K562 (cell line): ENCODE measurements at regions not wholly inside any gene's neighbourhood (a gene's known extent, or its start where the extent isn't known, plus 50 kb on each side); places are given as distances from the start of the nearest gene placed in this dataset.
"Not testable (repeated sequence)": the region's sequence is repeated elsewhere in the genome, so short reads cannot be mapped to it uniquely, and the experiment has no call there.

Experiments
- ATAC-seq: fragments of 200-7000 bp; cut with Tn5 transposase; 3 replicates; pipeline ENCODE4 v1.9.1; 2020; ENCODE audit warnings: moderate library complexity
- BruUV-seq: library from RNA; stranded (reverse); fragments of 400-500 nt; replicated peaks from 2 replicates; lab custom pipeline; 2021; lab: Mats Ljungman, UMichigan
- CTCF ChIA-PET: fragments of 300-600 bp; formaldehyde crosslinking; extraction: SDS; loops from one replicate; lab custom pipeline; 2021; ENCODE audit warnings: low intra/inter-chr PET ratio; lab: Yijun Ruan, JAX
- POLR2A ChIA-PET: fragments of 300-600, 350-650 bp; sonication (Branson Sonifier 250); formaldehyde crosslinking; extraction: SDS; loops from one replicate; lab custom pipeline; 2021; ENCODE audit warnings: antibody characterized with exemption, inconsistent platforms; lab: Yijun Ruan, JAX
- DNase-seq, 4 experiments: peaks; one replicate each; pipeline versions ENCODE4 v3.0.0 to v3.0.0-alpha.2; 2011 to 2018; ENCODE audit warnings: low spot score in 3 of 4, mixed read lengths in 3 of 4; ENCODE audit errors: extremely low read depth in 1 of 4
- FAIRE-seq: peaks from 2 replicates; lab custom pipeline; 2011; peaks lifted over from hg19 to GRCh38; lab: Jason Lieb, UNC
- H2AFZ ChIP-seq: 2 replicates; pipeline ENCODE4 v1.6.0; 2011; ENCODE audit warnings: low read depth, low read length, control low read depth, inconsistent platforms
- H3K27ac ChIP-seq: fragments of 200-600 bp; 3 replicates; pipeline ENCODE4 v1.8.0; 2011; ENCODE audit warnings: low read depth, mild to moderate bottlenecking, control low read depth, inconsistent platforms, low read length, moderate library complexity, mixed read lengths; ENCODE audit errors: extremely low read depth
- H3K27me3 ChIP-seq, 2 experiments: fragments of 300-600 bp in 1 of 2; 2 replicates in 1 of 2; 3 replicates in 1 of 2; pipeline versions ENCODE4 v1.6.0 to v1.8.0; 2011; ENCODE audit warnings: inconsistent platforms in 2 of 2, low read length in 2 of 2, mild to moderate bottlenecking in 1 of 2, mixed read lengths in 1 of 2, moderate library complexity in 1 of 2; ENCODE audit not compliant: control insufficient read depth in 2 of 2, insufficient read depth in 2 of 2
- H3K36me3 ChIP-seq: fragments of 300-600 bp; 3 replicates; pipeline ENCODE4 v1.8.0; 2011; ENCODE audit warnings: mild to moderate bottlenecking, low read length, inconsistent platforms; ENCODE audit not compliant: control insufficient read depth, insufficient read depth
- H3K4me1 ChIP-seq, 2 experiments: fragments of 200-600 bp in 1 of 2; replicated peaks in 1 of 2; 2 replicates in 1 of 2; 3 replicates in 1 of 2; pipeline versions ENCODE4 v1.5.1 to v1.8.0; 2011; ENCODE audit warnings: inconsistent platforms in 2 of 2, low read length in 2 of 2, mild to moderate bottlenecking in 1 of 2, mixed read lengths in 1 of 2, moderate library complexity in 1 of 2; ENCODE audit not compliant: control insufficient read depth in 2 of 2, insufficient read depth in 2 of 2
- H3K4me2 ChIP-seq: 2 replicates; pipeline ENCODE4 v1.6.1; 2011; ENCODE audit warnings: low read length, control low read depth, inconsistent platforms, mixed read lengths; ENCODE audit not compliant: insufficient read depth
- H3K4me3 ChIP-seq: fragments of 200-600 bp; sonication (generic), shearing (Covaris generic); 2 replicates; pipeline ENCODE4 v1.5.1; 2016; ENCODE audit warnings: control low read depth, inconsistent platforms
- H3K79me2 ChIP-seq: fragments of 200-600 bp; 3 replicates; pipeline ENCODE4 v1.8.0; 2011; ENCODE audit warnings: low read length, inconsistent platforms; ENCODE audit not compliant: control insufficient read depth, insufficient read depth
- H3K9ac ChIP-seq, 2 experiments: 2 replicates each; pipeline versions ENCODE4 v1.6.0 to v1.6.1; 2011; ENCODE audit warnings: low read depth in 2 of 2, low read length in 2 of 2, control low read depth in 1 of 2, inconsistent platforms in 1 of 2, mild to moderate bottlenecking in 1 of 2, mixed read lengths in 1 of 2; ENCODE audit not compliant: insufficient read depth in 1 of 2
- H3K9me1 ChIP-seq: one replicate; pipeline ENCODE4 v1.6.0; 2011; ENCODE audit warnings: inconsistent platforms, mild to moderate bottlenecking, low read length, moderate library complexity; ENCODE audit not compliant: control insufficient read depth, insufficient read depth
- H3K9me3 ChIP-seq: replicated peaks from 2 replicates; pipeline ENCODE4 v1.5.1; 2011; ENCODE audit warnings: low read depth, low read length, inconsistent platforms; ENCODE audit not compliant: control insufficient read depth, insufficient read depth
- H4K20me1 ChIP-seq: replicated peaks from 2 replicates; pipeline ENCODE4 v1.6.1; 2011; ENCODE audit warnings: low read length, inconsistent platforms, mixed read lengths; ENCODE audit not compliant: control insufficient read depth, insufficient read depth
- GABPA ChIP-seq: fragments of 200-800 bp; sonication (Bioruptor generic); conservative IDR thresholded peaks from 2 replicates; pipeline ENCODE4 v1.6.1; 2016; ENCODE audit warnings: low read depth, missing genetic modification characterization, missing compliant biosample characterization
- WGBS: fragments of 100-300 bp; shearing (Covaris generic); methylation state at CpG from one replicate; pipeline ENCODE4 v1.1.6; 2016; ENCODE audit warnings: low coverage, mixed read lengths; ENCODE audit not compliant: insufficient coverage; ENCODE audit errors: missing lambda C conversion rate; 5-methylcytosine and 5-hydroxymethylcytosine counted together
- in situ Hi-C: fragments of 300-500 bp; cut with MboI; formaldehyde crosslinking; loops from 4 replicates; pipeline ENCODE4 v1.15.0; 2018; ENCODE audit warnings: inconsistent platforms, mixed read lengths
- intact Hi-C: fragments of 100-400 bp; cut with micrococcal nuclease; formaldehyde crosslinking; loops from 2 replicates; pipeline ENCODE4 v1.14.2; 2022

DNA sequence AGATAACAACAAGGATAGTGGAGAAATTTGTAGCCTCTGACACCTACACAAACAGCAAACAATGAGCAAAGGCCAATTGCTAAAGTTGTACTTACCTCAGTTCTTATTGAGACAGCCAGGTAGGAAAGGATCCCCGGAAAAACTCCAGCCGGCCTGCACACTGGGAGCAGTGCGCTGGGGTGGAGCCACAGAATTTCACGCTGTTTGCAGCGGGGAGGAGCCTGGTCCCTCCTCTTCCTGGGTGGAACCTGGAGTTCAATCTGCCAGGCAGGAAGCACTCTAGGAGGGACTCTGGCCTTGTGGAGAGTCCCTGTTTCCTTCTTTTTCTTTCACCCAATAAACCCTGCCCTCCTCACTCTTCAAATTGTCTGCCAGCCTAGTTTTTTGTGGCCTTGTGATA lies 382.6 kb upstream of the TGIF2LX start:
- H3K79me2 ChIP-seq, H3K27ac ChIP-seq, BruUV-seq, H3K9me1 ChIP-seq, in situ Hi-C loops, CTCF ChIA-PET, H4K20me1 ChIP-seq, DNase-seq, FAIRE-seq, H3K4me2 ChIP-seq, ATAC-seq, H3K9me3 ChIP-seq, H3K4me3 ChIP-seq: not testable (repeated sequence)
- WGBS, result 10% methylated on average over 3 of the region's 5 CpGs
- TF ChIP-seq GABPA (tag), result 0 out of 2 replicates have a peak, but pooled peaks have one; percentile 13
- TF ChIP-seq, all 486 proteins: peak for 1; not testable (repeated sequence) for 485
- H3K27me3 ChIP-seq, H3K9ac ChIP-seq, H3K36me3 ChIP-seq, intact Hi-C loops, POLR2A ChIA-PET, H3K4me1 ChIP-seq, H2AFZ ChIP-seq: not testable (repeated sequence)

- DNase-seq, H3K9ac ChIP-seq, ATAC-seq, H4K20me1 ChIP-seq, H3K9me3 ChIP-seq, H3K9me1 ChIP-seq, H3K27me3 ChIP-seq, H3K27ac ChIP-seq, H3K4me1 ChIP-seq, H3K79me2 ChIP-seq, in situ Hi-C loops, H3K36me3 ChIP-seq, CTCF ChIA-PET, intact Hi-C loops, POLR2A ChIA-PET, H3K4me2 ChIP-seq, BruUV-seq, H2AFZ ChIP-seq, FAIRE-seq, H3K4me3 ChIP-seq: not testable (repeated sequence)
- WGBS, result 0% methylated on average over 3 of the region's 3 CpGs
Measured at GRCh38 chrX:89557146-89557545, 364.6 kb upstream of the TGIF2LX start.

DNA sequence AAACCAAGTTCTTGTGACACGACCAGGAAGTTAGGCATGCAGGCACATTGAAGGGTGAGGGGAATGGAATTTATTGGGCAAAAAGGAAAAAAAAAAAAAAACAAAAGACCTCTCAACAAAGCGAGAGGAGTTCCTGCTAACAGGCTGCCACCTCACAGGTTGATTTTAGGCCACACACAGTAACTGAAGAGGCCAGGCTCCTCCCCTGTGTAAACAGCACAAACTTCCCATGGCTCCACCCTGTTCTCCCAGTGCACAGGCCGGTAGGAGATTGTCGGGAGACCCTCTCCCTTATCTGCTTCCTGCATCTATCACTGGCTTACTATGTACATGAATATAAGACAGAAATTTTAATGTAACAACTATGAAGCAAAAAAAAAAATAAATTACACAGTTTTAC lies 359.6 kb upstream of the TGIF2LX start:
- H2AFZ ChIP-seq, H3K27ac ChIP-seq, POLR2A ChIA-PET, H4K20me1 ChIP-seq, H3K36me3 ChIP-seq, H3K9me3 ChIP-seq, H3K4me1 ChIP-seq, FAIRE-seq, ATAC-seq, CTCF ChIA-PET, BruUV-seq, H3K9ac ChIP-seq, H3K27me3 ChIP-seq, H3K4me2 ChIP-seq, H3K9me1 ChIP-seq, intact Hi-C loops, DNase-seq, H3K4me3 ChIP-seq, in situ Hi-C loops, H3K79me2 ChIP-seq: not testable (repeated sequence)
- no CpG with 5 or more reads among the region's 4 CpGs for WGBS

- intact Hi-C loops, H3K27me3 ChIP-seq, H3K27ac ChIP-seq, H4K20me1 ChIP-seq, DNase-seq, FAIRE-seq, H3K9ac ChIP-seq, ATAC-seq, POLR2A ChIA-PET, H3K4me2 ChIP-seq, H3K36me3 ChIP-seq, in situ Hi-C loops, H3K4me1 ChIP-seq, H3K4me3 ChIP-seq, CTCF ChIA-PET, H3K79me2 ChIP-seq, H2AFZ ChIP-seq, H3K9me3 ChIP-seq, H3K9me1 ChIP-seq, BruUV-seq: not testable (repeated sequence)
- WGBS, result 0% methylated on average over 1 of the region's 6 CpGs
Measured at GRCh38 chrX:89563107-89563506, 358.6 kb upstream of the TGIF2LX start.
